NCI-H460 (cell line): ENCODE measurements at regions not wholly inside any gene's neighbourhood (a gene's known extent, or its start where the extent isn't known, plus 50 kb on each side); places are given as distances from the start of the nearest gene placed in this dataset.

Experiments
- DNase-seq: peaks from one replicate; pipeline ENCODE4 v3.0.0-alpha.2; 2016; ENCODE audit warnings: low read depth; ENCODE audit errors: extremely low read depth

- no peak for DNase-seq
These were observed 326.2 kb downstream of the MYCN start for GRCh38 chr2:16266571-16266970.

DNA sequence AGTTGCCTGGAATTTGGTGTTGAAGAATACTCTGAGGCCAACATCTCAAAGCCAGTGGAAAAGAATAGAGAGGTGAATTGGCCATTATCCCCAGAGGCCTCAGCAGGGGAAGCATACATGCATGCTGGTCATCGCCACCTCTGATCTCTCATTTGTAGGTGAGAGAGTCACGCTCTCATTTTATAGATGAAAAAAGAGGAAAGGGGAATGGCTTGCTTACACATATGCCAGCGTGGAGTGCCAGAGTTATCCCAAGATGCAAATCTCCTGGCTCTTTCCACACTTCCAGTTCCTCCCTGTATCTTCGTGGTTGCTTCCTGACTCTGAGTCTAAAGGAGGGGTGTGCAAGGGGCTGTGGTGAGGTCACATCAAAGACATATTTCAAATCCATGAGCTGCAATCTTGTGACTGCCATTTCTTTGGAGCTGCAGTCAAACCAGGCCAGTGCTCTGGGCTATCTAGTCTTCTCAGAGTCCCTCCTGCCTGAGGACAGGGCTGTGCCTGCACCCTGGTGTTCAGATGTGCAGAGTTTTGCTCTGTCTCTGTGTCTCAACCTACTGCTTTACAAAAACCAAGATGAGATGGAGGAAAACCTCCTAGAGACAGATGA, 324.7 kb downstream of the MYCN start:
- DNase-seq: no peak

DNA sequence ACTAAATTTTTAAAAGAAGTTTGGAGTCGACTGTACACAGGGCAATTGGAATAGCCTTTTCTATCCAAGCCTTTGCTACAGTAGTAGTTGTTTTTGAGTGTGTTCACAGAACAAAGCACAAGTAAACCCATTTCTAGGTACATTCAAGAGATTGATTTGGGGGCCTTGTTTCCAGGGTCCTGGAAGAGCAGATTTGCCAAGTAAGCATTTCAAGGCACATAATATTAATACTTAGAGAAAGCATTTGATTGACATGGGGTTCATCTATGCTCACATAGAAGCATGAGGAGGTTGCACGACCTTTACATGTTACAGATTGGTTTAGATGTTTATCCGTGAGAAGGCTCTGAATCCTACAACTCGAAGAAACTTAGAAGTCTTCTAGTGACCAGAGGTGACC, 324.1 kb downstream of the MYCN start:
- DNase-seq: no peak

- DNase-seq: no peak
These were observed 323.0 kb downstream of the MYCN start for GRCh38 chr2:16263241-16263890.

DNA sequence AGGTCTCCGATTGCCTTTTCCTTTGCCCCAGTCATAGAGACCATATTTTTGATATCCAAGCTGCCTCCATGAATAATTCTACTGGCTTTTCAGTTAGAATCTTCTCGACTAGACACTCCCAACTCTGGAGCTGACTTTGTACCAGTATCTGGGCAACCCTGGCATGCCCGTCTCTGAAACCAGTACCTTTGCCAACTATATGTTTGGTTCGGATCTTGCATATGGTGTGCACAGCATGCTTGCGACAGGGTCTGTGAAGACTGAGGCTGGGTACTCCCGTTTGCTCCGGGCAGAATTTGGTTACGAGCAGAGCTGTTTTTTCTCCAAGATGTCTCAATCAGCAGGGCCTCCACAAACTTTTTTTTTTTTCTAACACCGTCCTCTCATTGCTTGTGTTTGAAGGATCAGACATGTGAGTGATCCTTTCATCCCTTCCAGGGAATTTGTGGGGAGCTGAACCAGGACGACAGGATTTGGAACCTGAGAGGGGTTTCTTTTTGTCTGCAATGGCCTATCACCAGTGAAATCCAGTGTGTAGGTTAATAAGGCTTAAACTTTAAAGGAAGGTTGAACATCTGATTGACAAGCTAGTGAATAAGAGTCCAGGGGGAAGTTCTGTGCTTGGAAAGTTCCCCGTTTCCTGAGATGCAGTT, 322.3 kb downstream of the MYCN start:
- DNase-seq: no peak

DNA sequence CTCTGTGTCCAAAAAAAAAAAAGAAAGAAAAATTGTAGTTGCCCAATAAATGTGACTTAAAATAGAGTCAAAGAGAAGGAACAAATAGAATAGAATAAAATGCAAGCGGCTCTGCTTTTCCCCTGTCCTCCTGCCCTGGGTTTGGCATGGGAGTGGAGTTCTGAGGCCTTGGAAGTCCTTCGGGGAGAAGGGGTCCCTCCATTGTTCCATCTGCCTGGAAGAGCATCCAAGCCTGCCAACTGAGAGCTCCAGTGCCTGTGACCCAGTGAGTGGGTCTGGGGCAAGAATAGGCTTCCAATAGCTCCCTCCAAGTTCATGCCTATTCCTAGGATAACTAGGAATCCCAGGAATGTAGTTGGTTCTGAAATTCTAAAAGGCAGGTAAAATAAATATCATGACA, 321.4 kb downstream of the MYCN start:
- DNase-seq: no peak

GRCh38 chr2:16261071-16261470, 320.7 kb downstream of the MYCN start:
- no peak for DNase-seq

GRCh38 chr2:16260041-16260830, 319.9 kb downstream of the MYCN start:
- DNase-seq: no peak

DNA sequence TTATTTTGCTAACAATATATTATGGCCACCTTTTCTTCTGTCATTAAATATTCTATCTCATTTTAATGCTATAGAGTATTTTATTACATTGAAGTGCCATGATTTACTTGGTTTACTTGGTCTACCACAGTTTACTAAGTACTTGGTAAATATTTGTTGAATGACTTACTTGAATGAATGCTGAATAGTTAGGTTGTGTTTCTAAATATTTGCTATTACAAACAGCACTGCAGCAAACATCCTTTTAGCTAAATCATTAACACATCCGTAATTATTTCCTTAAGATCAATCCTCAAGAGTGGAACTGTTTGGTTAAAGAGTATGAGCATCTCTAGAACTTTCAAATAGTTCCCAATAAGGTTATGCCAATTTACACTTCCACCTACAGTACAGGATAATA, 318.7 kb downstream of the MYCN start:
- DNase-seq: no peak

- no peak for DNase-seq
These were observed 318.0 kb downstream of the MYCN start for GRCh38 chr2:16258350-16258749.

DNA sequence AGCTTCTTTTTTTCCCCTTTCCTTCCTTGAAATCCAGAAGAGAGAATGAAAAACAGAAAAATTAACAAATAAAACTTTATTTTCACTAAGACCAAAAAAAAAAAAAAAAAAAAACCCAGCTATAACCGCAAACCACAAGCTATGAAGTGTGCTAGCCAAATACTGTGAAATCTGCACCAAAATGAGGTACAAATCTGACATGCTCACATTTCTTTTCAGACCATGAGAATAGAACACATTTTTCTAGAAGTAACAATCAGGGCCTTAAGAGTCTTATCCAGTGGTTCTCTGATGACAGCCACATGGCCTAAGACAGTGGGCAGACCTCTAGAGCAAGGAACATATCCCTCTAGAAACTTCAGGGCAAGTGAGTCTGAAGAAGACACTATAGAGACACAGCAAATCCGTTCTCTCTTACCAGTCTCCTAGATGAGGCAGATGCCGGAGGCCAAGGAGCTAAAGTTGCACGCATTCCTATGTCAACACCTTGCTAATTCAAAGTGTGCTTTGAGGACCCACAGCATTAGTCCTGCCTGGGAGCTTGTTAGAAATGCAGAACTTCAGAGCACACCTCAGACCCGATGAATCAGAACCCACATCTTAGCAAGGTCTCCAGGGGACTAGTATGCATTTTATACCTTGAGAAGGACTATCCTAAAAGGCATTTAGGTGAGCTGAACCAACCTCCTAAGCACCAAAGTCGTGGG, 317.1 kb downstream of the MYCN start:
- DNase-seq: no peak

GRCh38 chr2:16256601-16257321, 316.4 kb downstream of the MYCN start:
- no peak for DNase-seq

GRCh38 chr2:16255120-16255519, 314.8 kb downstream of the MYCN start:
- DNase-seq: no peak

DNA sequence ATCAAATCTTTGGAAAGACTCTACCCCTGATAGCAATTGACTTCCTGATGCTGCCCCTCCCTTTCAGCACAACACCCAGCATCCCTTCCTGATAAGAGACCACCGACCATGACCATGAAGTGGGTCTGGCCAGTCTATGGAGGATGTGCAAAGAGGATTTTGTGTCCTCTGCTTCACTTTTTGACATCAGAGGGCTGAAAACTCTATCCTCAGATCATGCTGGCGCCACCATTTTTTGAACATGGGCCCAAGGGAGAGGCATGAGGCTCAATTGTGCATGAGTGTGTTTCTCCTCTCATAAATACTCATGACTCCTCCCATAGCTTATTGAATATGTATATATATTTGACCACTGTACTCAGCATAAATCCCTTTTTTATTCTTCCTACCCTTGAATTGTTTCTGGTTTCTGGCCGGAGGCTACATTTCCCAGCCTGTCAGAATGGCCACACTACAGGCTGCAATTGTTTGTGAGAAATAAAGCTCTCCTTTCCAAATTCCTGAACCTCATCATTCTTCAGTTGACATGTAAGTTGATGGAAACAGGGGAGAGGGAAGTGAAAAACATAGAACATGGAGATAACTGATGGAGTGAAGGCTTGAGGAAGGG, 314.1 kb downstream of the MYCN start:
- no peak for DNase-seq

GRCh38 chr2:16253291-16253690, 312.9 kb downstream of the MYCN start:
- no peak for DNase-seq

- DNase-seq: no peak
These were observed 312.5 kb downstream of the MYCN start for GRCh38 chr2:16252891-16253290.

- no peak for DNase-seq
These were observed 311.9 kb downstream of the MYCN start for GRCh38 chr2:16252251-16252650.

- no peak for DNase-seq
These were observed 311.3 kb downstream of the MYCN start for GRCh38 chr2:16251511-16252225.

DNA sequence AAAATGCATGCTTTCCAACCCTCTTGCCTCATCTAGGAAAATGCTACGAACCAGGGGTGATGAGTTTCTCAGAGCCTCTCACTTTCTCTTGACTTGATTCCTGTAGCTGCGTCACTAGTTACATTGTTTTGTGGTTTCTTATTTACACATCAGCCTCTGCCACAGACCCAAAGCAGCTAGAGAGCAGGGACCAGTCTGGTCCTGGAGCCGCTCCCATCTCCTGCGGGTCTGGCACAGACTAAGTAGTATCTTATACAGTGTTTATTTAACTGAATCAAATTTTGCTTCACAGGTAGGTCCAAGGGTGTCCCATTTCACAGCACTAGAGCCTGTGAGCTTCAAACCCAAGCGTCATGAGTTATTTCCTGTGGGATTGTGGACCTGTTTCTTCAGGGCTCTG, 310.5 kb downstream of the MYCN start:
- DNase-seq: no peak
